ENCODE measurements at regions not wholly inside any gene's neighbourhood (a gene's known extent, or its start where the extent isn't known, plus 50 kb on each side); places are given as distances from the start of the nearest gene placed in this dataset.

GRCh38 chr9:82192211-82192610 is 203.6 kb downstream of the SPATA31D1 start:
- TF ChIP-seq CTCF (IDR thresholded peaks at IDR 0.05; ENCODE audit: low read depth, low read length, poor library complexity, severe bottlenecking) (no peak), EZH2phosphoT487 (IDR thresholded peaks at IDR 0.05; ENCODE audit: borderline replicate concordance, low read length) (no peak)

Measured in DOHH2 (cell line).